NCI-H2196 treated with DMSO at 0.1 percent for 48 hours (cell line): ENCODE measurements at regions not wholly inside any gene's neighbourhood (a gene's known extent, or its start where the extent isn't known, plus 50 kb on each side); places are given as distances from the start of the nearest gene placed in this dataset.
A peak's percentile ranks its signal among the peaks of the same experiment; 100 is the strongest.

Source experiments
- DNase-seq: peaks from one replicate; lab custom pipeline; 2025; ENCODE audit not compliant: unreplicated experiment; lab: John Stamatoyannopoulos, UW

- no peak for DNase-seq
Observed at GRCh38 chr7:12741951-12742575, 54.6 kb downstream of the ARL4A start.

GRCh38 chr7:12746211-12746610, 58.8 kb downstream of the ARL4A start:
- DNase-seq: no peak

- no peak for DNase-seq
Observed at GRCh38 chr7:12747687-12748306, 60.4 kb downstream of the ARL4A start.

- no peak for DNase-seq
Observed at GRCh38 chr7:12749069-12749468, 61.6 kb downstream of the ARL4A start.

GRCh38 chr7:12749746-12750145, 62.3 kb downstream of the ARL4A start:
- DNase-seq: no peak

GRCh38 chr7:12751764-12752163, 64.3 kb downstream of the ARL4A start:
- DNase-seq: no peak

- DNase-seq: no peak
Observed at GRCh38 chr7:12754179-12754578, 66.7 kb downstream of the ARL4A start.

- no peak for DNase-seq
Observed at GRCh38 chr7:12756821-12757220, 69.4 kb downstream of the ARL4A start.

GRCh38 chr7:12757443-12757842, 70.0 kb downstream of the ARL4A start:
- DNase-seq: no peak

GRCh38 chr7:12759151-12759550, 71.7 kb downstream of the ARL4A start:
- DNase-seq: no peak

GRCh38 chr7:12761111-12761510, 73.7 kb downstream of the ARL4A start:
- no peak for DNase-seq

GRCh38 chr7:12761691-12762090, 74.3 kb downstream of the ARL4A start:
- DNase-seq: no peak

- no peak for DNase-seq
Observed at GRCh38 chr7:12764458-12764891, 77.0 kb downstream of the ARL4A start.

- DNase-seq: no peak
Observed at GRCh38 chr7:12765431-12766100, 78.1 kb downstream of the ARL4A start.

GRCh38 chr7:12766416-12766815, 79.0 kb downstream of the ARL4A start:
- DNase-seq: no peak

GRCh38 chr7:12768948-12769347, 81.5 kb downstream of the ARL4A start:
- DNase-seq: no peak

- no peak for DNase-seq
Observed at GRCh38 chr7:12769444-12769843, 82.0 kb downstream of the ARL4A start.

- DNase-seq: peak; percentile 1
Observed at GRCh38 chr7:12770227-12770975, 83.0 kb downstream of the ARL4A start.

GRCh38 chr7:12771378-12771877, 84.0 kb downstream of the ARL4A start:
- peak; percentile 30 for DNase-seq

GRCh38 chr7:12772768-12773167, 85.3 kb downstream of the ARL4A start:
- no peak for DNase-seq

- no peak for DNase-seq
Observed at GRCh38 chr7:12777257-12777656, 89.8 kb downstream of the ARL4A start.

- DNase-seq: no peak
Observed at GRCh38 chr7:12779947-12780346, 92.5 kb downstream of the ARL4A start.
